ENCODE measurements at regions not wholly inside any gene's neighbourhood (a gene's known extent, or its start where the extent isn't known, plus 50 kb on each side); places are given as distances from the start of the nearest gene placed in this dataset.

DNA sequence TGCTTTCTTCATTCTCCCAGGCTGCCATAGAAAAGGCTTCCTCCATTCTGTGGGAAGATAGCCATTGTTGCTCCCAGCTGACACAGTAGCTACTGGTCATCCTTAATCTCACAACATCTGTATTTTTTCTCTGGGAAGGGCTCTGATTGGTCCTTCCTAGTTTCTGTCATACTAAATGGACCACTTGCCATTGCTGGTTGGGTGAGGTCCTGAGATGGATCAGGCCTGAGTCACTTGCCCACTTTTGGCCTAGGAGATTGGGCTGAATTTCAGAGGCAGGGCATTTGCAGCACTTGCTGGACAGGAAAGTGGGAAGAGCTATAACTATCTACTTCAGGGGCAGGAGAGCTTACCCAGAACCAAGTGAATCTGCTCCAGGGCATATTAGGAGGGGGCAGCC, 106.5 kb upstream of the PROK2 start:
- Histone ChIP-seq H3K4me3 (ENCODE audit: low read depth in 1 of 2, low read length in 2 of 2) (no peak overlapping the region), H3K4me1 (ENCODE audit: control insufficient read depth in 1 of 2, insufficient read depth in 2 of 2, low read length in 2 of 2) (no peaks in the 10 kb centered on the region), H3K27me3 (ENCODE audit: low read depth, low read length) (no peaks in the 10 kb centered on the region), H3K36me3 (ENCODE audit: control insufficient read depth in 1 of 2, insufficient read depth in 2 of 2, low read length in 2 of 2) (no peaks in the 10 kb centered on the region), H3K9me3 (ENCODE audit: control insufficient read depth in 1 of 2, low read length in 2 of 2) (no peaks in the 10 kb centered on the region), H3K27ac (ENCODE audit: low read length) (no peak overlapping the region)

DNA sequence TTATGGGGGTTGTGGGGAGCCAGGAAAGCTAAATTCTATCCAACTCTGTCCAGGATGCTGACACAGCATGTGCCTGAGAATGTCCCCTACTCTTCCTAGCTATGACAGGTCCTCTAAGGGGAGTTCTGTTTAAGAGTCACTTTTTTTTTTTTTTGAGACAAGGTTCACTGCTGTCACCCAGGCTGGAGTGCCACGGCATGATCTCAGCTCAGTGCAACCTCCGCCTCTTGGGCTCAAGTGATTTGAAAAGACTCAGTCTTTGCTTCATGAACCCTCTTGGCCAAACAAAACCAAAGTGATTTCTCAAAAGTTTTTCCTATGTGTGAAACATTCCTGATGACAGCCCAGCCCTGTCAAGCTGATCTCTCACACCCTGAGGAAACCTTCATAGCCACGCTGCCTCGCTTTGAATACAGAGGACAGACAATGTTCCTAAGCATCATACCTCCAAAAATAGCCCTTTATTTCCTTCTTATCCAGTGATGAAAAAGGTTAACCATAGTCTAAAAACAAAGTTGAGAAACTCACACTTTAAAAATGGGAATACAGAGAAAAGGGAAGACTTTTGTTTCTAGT, 105.5 kb upstream of the PROK2 start:
- Histone ChIP-seq H3K27ac (ENCODE audit: low read length) (no peak overlapping the region), H3K27me3 (ENCODE audit: low read depth, low read length) (no peaks in the 10 kb centered on the region), H3K36me3 (ENCODE audit: control insufficient read depth in 1 of 2, insufficient read depth in 2 of 2, low read length in 2 of 2) (no peaks in the 10 kb centered on the region), H3K9me3 (ENCODE audit: control insufficient read depth in 1 of 2, low read length in 2 of 2) (no peaks in the 10 kb centered on the region), H3K4me3 (ENCODE audit: low read depth in 1 of 2, low read length in 2 of 2) (no peak overlapping the region), H3K4me1 (ENCODE audit: control insufficient read depth in 1 of 2, insufficient read depth in 2 of 2, low read length in 2 of 2) (no peaks in the 10 kb centered on the region)

DNA sequence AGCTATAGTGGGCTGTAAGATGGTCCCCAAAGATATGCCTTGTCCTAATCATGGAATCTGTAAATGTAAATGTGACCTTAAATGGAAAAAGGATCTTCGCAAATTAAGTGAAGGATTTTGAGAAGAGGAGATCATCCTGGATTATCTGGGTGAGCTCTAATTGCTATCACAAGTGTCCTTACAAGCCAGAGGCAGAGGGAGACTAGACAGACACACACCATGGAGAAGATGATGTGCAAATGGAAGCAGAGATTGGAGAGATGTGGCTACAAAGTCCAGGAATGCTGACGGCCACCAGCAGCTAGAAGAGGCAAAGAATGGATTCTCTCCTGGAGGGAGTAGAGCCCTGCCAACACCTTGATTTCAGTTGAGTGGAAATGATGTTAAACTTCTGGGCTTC, 102.3 kb upstream of the PROK2 start:
- no peak overlapping the region for H3K4me3 ChIP-seq (ENCODE audit: low read depth in 1 of 2, low read length in 2 of 2)
- no peaks in the 10 kb centered on the region for H3K4me1 ChIP-seq (ENCODE audit: control insufficient read depth in 1 of 2, insufficient read depth in 2 of 2, low read length in 2 of 2)
- no peak overlapping the region for H3K27ac ChIP-seq (ENCODE audit: low read length)
- H3K36me3 ChIP-seq (ENCODE audit: control insufficient read depth in 1 of 2, insufficient read depth in 2 of 2, low read length in 2 of 2), result no peaks in the 10 kb centered on the region
- H3K27me3 ChIP-seq (ENCODE audit: low read depth, low read length), result no peaks in the 10 kb centered on the region
- no peaks in the 10 kb centered on the region for H3K9me3 ChIP-seq (ENCODE audit: control insufficient read depth in 1 of 2, low read length in 2 of 2)

DNA sequence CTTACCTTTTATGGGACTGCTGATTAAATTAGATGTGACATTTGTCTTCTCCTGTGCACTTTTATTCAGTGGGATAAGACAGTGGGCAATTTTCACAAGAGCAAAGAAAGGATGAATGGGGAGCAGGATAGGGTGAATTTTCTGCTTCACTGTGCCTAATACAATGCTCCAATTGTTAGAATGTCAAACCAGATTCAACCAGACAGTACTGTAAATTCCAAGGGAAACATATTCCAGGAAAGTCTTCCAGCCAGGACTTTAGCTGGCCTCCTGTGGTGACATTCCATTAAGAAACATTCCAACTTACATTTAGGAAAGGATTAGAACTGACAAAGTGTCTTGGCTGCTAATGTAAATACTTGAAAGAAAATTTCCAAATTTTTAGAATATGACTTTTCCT, 100.1 kb upstream of the PROK2 start:
- H3K36me3 ChIP-seq (ENCODE audit: control insufficient read depth in 1 of 2, insufficient read depth in 2 of 2, low read length in 2 of 2), result no peaks in the 10 kb centered on the region
- H3K4me1 ChIP-seq (ENCODE audit: control insufficient read depth in 1 of 2, insufficient read depth in 2 of 2, low read length in 2 of 2), result no peaks in the 10 kb centered on the region
- no peaks in the 10 kb centered on the region for H3K9me3 ChIP-seq (ENCODE audit: control insufficient read depth in 1 of 2, low read length in 2 of 2)
- H3K27me3 ChIP-seq (ENCODE audit: low read depth, low read length), result no peaks in the 10 kb centered on the region
- no peak overlapping the region for H3K4me3 ChIP-seq (ENCODE audit: low read depth in 1 of 2, low read length in 2 of 2)
- no peak overlapping the region for H3K27ac ChIP-seq (ENCODE audit: low read length)

DNA sequence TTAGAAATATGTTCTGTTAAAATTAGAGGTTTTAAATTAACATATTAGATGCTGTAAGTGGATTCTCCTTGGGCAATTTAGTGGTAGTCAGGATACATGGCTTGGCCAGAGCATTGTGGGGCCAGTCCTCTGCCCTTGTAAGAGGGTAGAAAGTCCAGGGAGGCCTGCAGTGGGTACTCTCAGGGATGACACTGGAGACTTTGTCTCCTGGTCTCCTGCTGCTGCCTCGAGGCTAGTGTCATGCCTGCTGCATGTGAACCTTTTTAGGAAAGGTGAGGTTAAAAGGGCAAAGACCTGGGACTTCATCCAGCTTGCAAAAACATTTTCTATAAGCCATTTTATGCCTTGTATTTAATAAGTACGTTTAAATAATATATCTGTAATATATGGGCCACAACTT, 96.8 kb upstream of the PROK2 start:
- H3K4me1 ChIP-seq (ENCODE audit: control insufficient read depth in 1 of 2, insufficient read depth in 2 of 2, low read length in 2 of 2), result no peaks in the 10 kb centered on the region

DNA sequence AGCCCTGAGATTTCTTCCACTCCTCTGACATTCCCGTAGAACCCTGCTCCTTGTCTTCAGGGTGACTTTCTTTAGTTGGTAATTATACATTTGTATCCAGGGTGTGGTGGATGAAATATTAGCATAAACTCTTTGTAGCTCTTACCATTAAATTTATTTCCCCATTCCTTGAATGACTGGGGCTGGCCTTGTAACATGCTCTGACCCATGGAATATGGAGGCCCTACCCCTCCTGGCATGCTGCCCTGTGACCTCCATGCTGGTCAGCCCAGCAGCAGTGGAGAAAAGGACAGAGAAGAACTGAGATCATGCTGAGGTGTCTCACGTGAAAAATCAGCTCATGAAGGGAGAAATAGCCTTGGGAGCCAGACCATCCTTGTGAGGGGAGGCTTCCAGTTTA, 96.1 kb upstream of the PROK2 start:
- no peak overlapping the region for H3K27ac ChIP-seq (ENCODE audit: low read length)
- no peaks in the 10 kb centered on the region for H3K4me1 ChIP-seq (ENCODE audit: control insufficient read depth in 1 of 2, insufficient read depth in 2 of 2, low read length in 2 of 2)
- H3K27me3 ChIP-seq (ENCODE audit: low read depth, low read length), result no peaks in the 10 kb centered on the region

More for the DNA sequence above, 96.8 kb upstream of the PROK2 start:
- H3K27me3 ChIP-seq (ENCODE audit: low read depth, low read length), result no peaks in the 10 kb centered on the region
- no peaks in the 10 kb centered on the region for H3K9me3 ChIP-seq (ENCODE audit: control insufficient read depth in 1 of 2, low read length in 2 of 2)
- no peaks in the 10 kb centered on the region for H3K36me3 ChIP-seq (ENCODE audit: control insufficient read depth in 1 of 2, insufficient read depth in 2 of 2, low read length in 2 of 2)
- no peak overlapping the region for H3K4me3 ChIP-seq (ENCODE audit: low read depth in 1 of 2, low read length in 2 of 2)
- no peak overlapping the region for H3K27ac ChIP-seq (ENCODE audit: low read length)

DNA sequence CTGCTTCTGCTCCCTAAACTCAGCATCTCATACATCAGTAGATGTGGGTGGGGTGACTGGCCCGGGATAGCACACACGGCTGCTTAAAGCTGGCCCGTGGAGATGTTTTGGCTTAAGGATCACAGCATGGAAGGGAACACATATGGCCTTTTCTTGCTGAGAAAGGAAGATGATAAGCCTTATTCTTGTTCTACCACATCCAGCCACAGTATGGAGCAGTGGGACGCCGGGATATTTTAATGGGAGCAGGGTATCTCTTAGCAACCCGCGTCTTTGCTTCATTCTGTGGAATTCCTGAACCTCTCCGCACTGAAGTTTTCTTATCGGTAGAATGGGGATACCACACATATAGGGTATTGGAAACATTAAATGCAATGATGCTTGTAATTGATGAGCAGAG, 94.1 kb upstream of the PROK2 start:
- Histone ChIP-seq H3K4me1 (ENCODE audit: control insufficient read depth in 1 of 2, insufficient read depth in 2 of 2, low read length in 2 of 2) (no peaks in the 10 kb centered on the region), H3K36me3 (ENCODE audit: control insufficient read depth in 1 of 2, insufficient read depth in 2 of 2, low read length in 2 of 2) (no peaks in the 10 kb centered on the region), H3K27ac (ENCODE audit: low read length) (no peak overlapping the region), H3K27me3 (ENCODE audit: low read depth, low read length) (no peaks in the 10 kb centered on the region), H3K9me3 (ENCODE audit: control insufficient read depth in 1 of 2, low read length in 2 of 2) (no peaks in the 10 kb centered on the region), H3K4me3 (ENCODE audit: low read depth in 1 of 2, low read length in 2 of 2) (no peak overlapping the region)

More for the DNA sequence above, 96.1 kb upstream of the PROK2 start:
- no peaks in the 10 kb centered on the region for H3K9me3 ChIP-seq (ENCODE audit: control insufficient read depth in 1 of 2, low read length in 2 of 2)
- H3K4me3 ChIP-seq (ENCODE audit: low read depth in 1 of 2, low read length in 2 of 2), result no peak overlapping the region
- no peaks in the 10 kb centered on the region for H3K36me3 ChIP-seq (ENCODE audit: control insufficient read depth in 1 of 2, insufficient read depth in 2 of 2, low read length in 2 of 2)

DNA sequence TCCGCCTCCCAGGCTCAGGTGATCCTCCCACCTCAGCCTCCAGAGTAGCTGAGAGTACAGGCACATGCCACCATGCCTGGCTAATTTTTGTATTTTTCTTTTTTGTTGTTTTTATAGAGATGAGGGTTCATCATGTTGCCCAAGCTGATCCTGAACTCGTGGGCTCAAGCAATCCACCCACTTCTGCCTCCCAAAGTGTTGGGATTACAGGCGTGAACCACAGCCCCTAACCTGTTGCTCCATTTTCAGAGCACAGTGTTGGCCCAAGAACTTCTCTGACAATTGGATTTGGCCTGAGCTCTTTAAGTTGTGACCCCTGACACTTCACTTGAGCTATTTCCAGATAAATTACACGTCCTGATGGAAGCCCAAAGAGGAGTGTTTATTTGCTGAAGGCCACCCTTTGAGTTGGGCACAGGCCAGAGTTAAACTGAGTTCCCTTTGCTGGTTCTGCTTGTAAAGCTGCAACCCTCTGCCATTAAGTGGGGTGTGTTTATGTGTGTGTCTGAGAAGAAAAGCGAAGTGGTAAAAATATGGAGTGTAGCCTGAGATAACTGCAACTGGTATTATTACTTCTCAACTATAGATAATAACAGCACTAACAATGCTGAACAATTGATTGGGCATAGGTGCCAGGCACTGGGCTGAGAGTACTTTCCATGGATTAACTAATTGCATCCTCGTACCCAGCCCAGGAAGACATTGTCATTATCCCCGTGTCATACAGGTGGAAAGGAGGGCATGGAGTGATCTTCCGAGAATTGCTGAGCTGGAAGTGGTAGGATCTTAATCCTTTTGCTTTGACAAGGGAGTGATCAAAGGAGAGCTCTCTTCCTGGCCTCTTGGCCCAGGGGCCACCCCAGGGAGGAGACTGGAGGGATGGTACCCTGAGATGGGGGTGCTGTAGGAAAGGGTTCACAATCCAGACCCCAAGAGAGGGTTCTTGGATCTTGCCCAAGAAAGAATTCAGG, 91.5 kb upstream of the PROK2 start:
- Histone ChIP-seq H3K27me3 (ENCODE audit: low read depth, low read length) (no peaks in the 10 kb centered on the region), H3K27ac (ENCODE audit: low read length) (no peak overlapping the region)

DNA sequence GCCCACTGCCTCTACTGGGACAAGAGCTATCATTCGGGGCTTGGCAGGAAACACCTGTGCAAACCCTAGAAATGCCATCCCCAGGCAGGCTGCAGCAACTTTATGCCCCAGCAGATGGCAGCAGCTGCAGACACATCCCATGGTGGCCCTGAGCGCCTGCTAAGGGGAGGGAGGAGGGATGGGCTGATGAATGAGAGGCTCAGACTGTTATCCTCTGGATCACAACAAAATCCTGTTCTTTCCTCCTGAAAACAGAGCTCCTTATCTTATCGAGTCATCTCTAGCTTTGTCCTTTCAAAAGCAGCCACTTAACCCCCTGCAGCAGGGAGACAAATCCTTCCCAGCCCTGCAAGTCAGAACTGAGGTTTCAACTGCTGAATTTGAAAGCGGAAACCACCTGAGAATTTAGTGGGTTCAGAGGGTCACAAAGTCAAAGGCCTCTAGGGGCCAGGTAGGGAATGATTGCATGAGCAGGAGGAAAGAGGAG, 90.6 kb upstream of the PROK2 start:
- Histone ChIP-seq H3K27ac (ENCODE audit: low read length) (no peak overlapping the region), H3K4me3 (ENCODE audit: low read depth in 1 of 2, low read length in 2 of 2) (no peak overlapping the region)

More for the DNA sequence above, 91.5 kb upstream of the PROK2 start:
- H3K4me3 ChIP-seq (ENCODE audit: low read depth in 1 of 2, low read length in 2 of 2), result no peak overlapping the region
- H3K9me3 ChIP-seq (ENCODE audit: control insufficient read depth in 1 of 2, low read length in 2 of 2), result no peaks in the 10 kb centered on the region
- no peaks in the 10 kb centered on the region for H3K4me1 ChIP-seq (ENCODE audit: control insufficient read depth in 1 of 2, insufficient read depth in 2 of 2, low read length in 2 of 2)
- no peaks in the 10 kb centered on the region for H3K36me3 ChIP-seq (ENCODE audit: control insufficient read depth in 1 of 2, insufficient read depth in 2 of 2, low read length in 2 of 2)

DNA sequence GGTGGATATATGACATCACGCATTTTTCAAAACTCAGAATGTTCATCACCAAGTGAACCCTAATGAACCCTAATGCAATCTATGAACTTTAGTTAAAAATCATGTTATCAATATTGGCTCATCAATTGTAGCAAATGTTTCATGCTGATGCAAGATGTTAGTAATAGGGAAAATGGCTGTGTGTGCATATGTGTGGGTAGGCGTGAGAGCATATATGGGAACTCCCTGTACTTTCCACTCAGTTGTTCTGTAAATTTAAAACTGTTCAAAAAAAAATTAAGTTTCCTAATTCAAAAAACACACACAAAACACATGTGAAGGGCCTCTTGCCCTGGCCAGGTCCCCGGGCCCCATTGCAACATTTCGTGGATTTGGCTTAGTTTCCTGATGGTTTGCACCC, 89.7 kb upstream of the PROK2 start:
- H3K27me3 ChIP-seq (ENCODE audit: low read depth, low read length), result no peaks in the 10 kb centered on the region

More for the DNA sequence above, 90.6 kb upstream of the PROK2 start:
- Histone ChIP-seq H3K9me3 (ENCODE audit: control insufficient read depth in 1 of 2, low read length in 2 of 2) (no peaks in the 10 kb centered on the region), H3K36me3 (ENCODE audit: control insufficient read depth in 1 of 2, insufficient read depth in 2 of 2, low read length in 2 of 2) (no peaks in the 10 kb centered on the region), H3K27me3 (ENCODE audit: low read depth, low read length) (no peaks in the 10 kb centered on the region), H3K4me1 (ENCODE audit: control insufficient read depth in 1 of 2, insufficient read depth in 2 of 2, low read length in 2 of 2) (no peaks in the 10 kb centered on the region)

DNA sequence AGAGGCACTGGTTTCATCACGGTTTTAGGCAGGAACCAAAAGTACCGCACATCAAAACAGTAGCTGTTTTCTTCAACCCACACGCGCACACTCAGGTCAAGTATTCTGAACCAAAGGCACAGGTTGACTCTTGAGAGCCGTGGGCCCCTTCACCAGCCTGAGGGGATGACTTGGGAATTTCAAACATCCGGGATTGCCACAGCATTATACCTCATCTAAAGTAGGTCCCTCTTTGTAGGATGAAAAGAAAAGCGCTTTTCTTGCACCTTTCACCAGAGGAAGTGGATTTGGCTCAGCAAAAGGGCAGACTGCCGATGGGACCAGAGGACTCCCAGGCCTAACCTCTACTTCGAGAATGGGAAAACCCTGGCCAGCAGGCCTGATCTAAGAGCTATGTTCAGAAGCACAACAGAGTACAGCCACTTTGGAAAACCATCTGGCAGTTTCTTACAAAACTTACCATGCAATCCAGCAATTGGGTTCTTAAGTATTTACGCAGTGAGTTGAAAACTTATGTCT, 88.2 kb upstream of the PROK2 start:
- no peaks in the 10 kb centered on the region for H3K4me1 ChIP-seq (ENCODE audit: control insufficient read depth in 1 of 2, insufficient read depth in 2 of 2, low read length in 2 of 2)
- no peaks in the 10 kb centered on the region for H3K9me3 ChIP-seq (ENCODE audit: control insufficient read depth in 1 of 2, low read length in 2 of 2)

More for the DNA sequence above, 89.7 kb upstream of the PROK2 start:
- Histone ChIP-seq H3K4me1 (ENCODE audit: control insufficient read depth in 1 of 2, insufficient read depth in 2 of 2, low read length in 2 of 2) (no peaks in the 10 kb centered on the region), H3K9me3 (ENCODE audit: control insufficient read depth in 1 of 2, low read length in 2 of 2) (no peaks in the 10 kb centered on the region), H3K27ac (ENCODE audit: low read length) (no peak overlapping the region), H3K36me3 (ENCODE audit: control insufficient read depth in 1 of 2, insufficient read depth in 2 of 2, low read length in 2 of 2) (no peaks in the 10 kb centered on the region), H3K4me3 (ENCODE audit: low read depth in 1 of 2, low read length in 2 of 2) (no peak overlapping the region)

More for the DNA sequence above, 88.2 kb upstream of the PROK2 start:
- Histone ChIP-seq H3K27me3 (ENCODE audit: low read depth, low read length) (no peaks in the 10 kb centered on the region), H3K36me3 (ENCODE audit: control insufficient read depth in 1 of 2, insufficient read depth in 2 of 2, low read length in 2 of 2) (no peaks in the 10 kb centered on the region), H3K27ac (ENCODE audit: low read length) (no peak overlapping the region), H3K4me3 (ENCODE audit: low read depth in 1 of 2, low read length in 2 of 2) (no peak overlapping the region)
